ENCODE measurements at regions not wholly inside any gene's neighbourhood (a gene's known extent, or its start where the extent isn't known, plus 50 kb on each side); places are given as distances from the start of the nearest gene placed in this dataset.
"Not testable (repeated sequence)": the region's sequence is repeated elsewhere in the genome, so short reads cannot be mapped to it uniquely, and the experiment has no call there.

- DNase-seq, result no peak
Observed at GRCh38 chr3:35044190-35044589, 595.1 kb upstream of the ARPP21 start.

GRCh38 chr3:35045118-35045517 lies 594.2 kb upstream of the ARPP21 start:
- DNase-seq, result no peak

GRCh38 chr3:35064761-35065160 lies 574.6 kb upstream of the ARPP21 start:
- DNase-seq, result no peak

- no peak for DNase-seq
Observed at GRCh38 chr3:35065891-35066290, 573.4 kb upstream of the ARPP21 start.

GRCh38 chr3:35067750-35068149 lies 571.6 kb upstream of the ARPP21 start:
- no peak for DNase-seq

- DNase-seq, result no peak
Observed at GRCh38 chr3:35070088-35070487, 569.2 kb upstream of the ARPP21 start.

- no peak for DNase-seq
Observed at GRCh38 chr3:35071772-35072171, 567.6 kb upstream of the ARPP21 start.

- DNase-seq, result no peak
Observed at GRCh38 chr3:35078780-35079179, 560.5 kb upstream of the ARPP21 start.

- no peak for DNase-seq
Observed at GRCh38 chr3:35079403-35079802, 559.9 kb upstream of the ARPP21 start.

GRCh38 chr3:35081899-35082298 lies 557.4 kb upstream of the ARPP21 start:
- peak in 1 of 3 experiments; percentile 25 for DNase-seq

- no peak for DNase-seq
Observed at GRCh38 chr3:35088943-35089342, 550.4 kb upstream of the ARPP21 start.

GRCh38 chr3:35114686-35115085 lies 524.6 kb upstream of the ARPP21 start:
- DNase-seq, result no peak

- no peak for DNase-seq
Observed at GRCh38 chr3:35120026-35120425, 519.3 kb upstream of the ARPP21 start.

GRCh38 chr3:35137612-35138011 lies 501.7 kb upstream of the ARPP21 start:
- DNase-seq, result peak in 1 of 3 experiments; percentile 3

- no peak for DNase-seq
Observed at GRCh38 chr3:35141406-35141805, 497.9 kb upstream of the ARPP21 start.

- DNase-seq, result no peak
Observed at GRCh38 chr3:35144011-35144410, 495.3 kb upstream of the ARPP21 start.

GRCh38 chr3:35146256-35147035 lies 492.9 kb upstream of the ARPP21 start:
- DNase-seq, result not testable (repeated sequence)

GRCh38 chr3:35183927-35184675 lies 455.2 kb upstream of the ARPP21 start:
- DNase-seq, result no peak

GRCh38 chr3:35184775-35185174 lies 454.6 kb upstream of the ARPP21 start:
- no peak for DNase-seq

- no peak for DNase-seq
Observed at GRCh38 chr3:35187908-35188307, 451.4 kb upstream of the ARPP21 start.

- no peak for DNase-seq
Observed at GRCh38 chr3:35194666-35195065, 444.7 kb upstream of the ARPP21 start.

GRCh38 chr3:35198857-35199256 lies 440.5 kb upstream of the ARPP21 start:
- DNase-seq, result no peak

- DNase-seq, result no peak
Observed at GRCh38 chr3:35200056-35200455, 439.3 kb upstream of the ARPP21 start.

- no peak for DNase-seq
Observed at GRCh38 chr3:35201211-35201610, 438.1 kb upstream of the ARPP21 start.
